Activated naive CD4-positive, alpha-beta T cell treated with anti-CD3 and anti-CD28 coated beads, Interleukin-2, amount 50 U/mL, for 16 hours (primary cell): ENCODE measurements at regions not wholly inside any gene's neighbourhood (a gene's known extent, or its start where the extent isn't known, plus 50 kb on each side); places are given as distances from the start of the nearest gene placed in this dataset.

Experiments
- DNase-seq: peaks from one replicate; pipeline ENCODE4 v3.0.0-alpha.2; 2020

- no peak for DNase-seq
Measured at GRCh38 chr3:110139048-110139447, 801.7 kb upstream of the DPPA4 start.

- DNase-seq = no peak
Measured at GRCh38 chr3:110139821-110140220, 802.5 kb upstream of the DPPA4 start.

GRCh38 chr3:110149763-110150162, 812.4 kb upstream of the DPPA4 start:
- DNase-seq = no peak

GRCh38 chr3:110157221-110157620, 819.9 kb upstream of the DPPA4 start:
- DNase-seq = no peak

- DNase-seq = no peak
Measured at GRCh38 chr3:110164632-110165369, 827.5 kb upstream of the DPPA4 start.

- DNase-seq = no peak
Measured at GRCh38 chr3:110165370-110165743, 828.0 kb upstream of the DPPA4 start.

GRCh38 chr3:110165753-110166152, 828.4 kb upstream of the DPPA4 start:
- DNase-seq = no peak

- no peak for DNase-seq
Measured at GRCh38 chr3:110166791-110167190, 829.4 kb upstream of the DPPA4 start.

- DNase-seq = no peak
Measured at GRCh38 chr3:110174908-110175307, 837.6 kb upstream of the DPPA4 start.

- DNase-seq = no peak
Measured at GRCh38 chr3:110178965-110179364, 841.6 kb upstream of the DPPA4 start.

GRCh38 chr3:110180733-110181132, 843.4 kb upstream of the DPPA4 start:
- DNase-seq = no peak

- DNase-seq = no peak
Measured at GRCh38 chr3:110181226-110181625, 843.9 kb upstream of the DPPA4 start.

GRCh38 chr3:110184536-110184935, 847.2 kb upstream of the DPPA4 start:
- no peak for DNase-seq

- no peak for DNase-seq
Measured at GRCh38 chr3:110193074-110193473, 855.7 kb upstream of the DPPA4 start.

GRCh38 chr3:110198717-110199587, 861.6 kb upstream of the DPPA4 start:
- no peak for DNase-seq

- no peak for DNase-seq
Measured at GRCh38 chr3:110199588-110199943, 862.2 kb upstream of the DPPA4 start.

- DNase-seq = no peak
Measured at GRCh38 chr3:110210086-110210660, 861.4 kb upstream of the NECTIN3 start.

- DNase-seq = no peak
Measured at GRCh38 chr3:110226645-110227044, 845.0 kb upstream of the NECTIN3 start.

- DNase-seq = no peak
Measured at GRCh38 chr3:110227991-110228390, 843.6 kb upstream of the NECTIN3 start.

- DNase-seq = no peak
Measured at GRCh38 chr3:110234831-110235230, 836.8 kb upstream of the NECTIN3 start.

GRCh38 chr3:110236976-110237610, 834.5 kb upstream of the NECTIN3 start:
- no peak for DNase-seq

- no peak for DNase-seq
Measured at GRCh38 chr3:110243081-110243480, 828.5 kb upstream of the NECTIN3 start.

GRCh38 chr3:110246796-110247376, 824.7 kb upstream of the NECTIN3 start:
- DNase-seq = no peak
